Fibroblast of skin of right quadriceps (primary cell): ENCODE measurements at regions not wholly inside any gene's neighbourhood (a gene's known extent, or its start where the extent isn't known, plus 50 kb on each side); places are given as distances from the start of the nearest gene placed in this dataset.

Source experiments
- DNase-seq: peaks from one replicate; pipeline ENCODE4 v3.0.0-alpha.2; 2013

GRCh38 chr18:11310476-11311086 is 161.2 kb upstream of the PIEZO2 start:
- peak; percentile 42 for DNase-seq

DNA sequence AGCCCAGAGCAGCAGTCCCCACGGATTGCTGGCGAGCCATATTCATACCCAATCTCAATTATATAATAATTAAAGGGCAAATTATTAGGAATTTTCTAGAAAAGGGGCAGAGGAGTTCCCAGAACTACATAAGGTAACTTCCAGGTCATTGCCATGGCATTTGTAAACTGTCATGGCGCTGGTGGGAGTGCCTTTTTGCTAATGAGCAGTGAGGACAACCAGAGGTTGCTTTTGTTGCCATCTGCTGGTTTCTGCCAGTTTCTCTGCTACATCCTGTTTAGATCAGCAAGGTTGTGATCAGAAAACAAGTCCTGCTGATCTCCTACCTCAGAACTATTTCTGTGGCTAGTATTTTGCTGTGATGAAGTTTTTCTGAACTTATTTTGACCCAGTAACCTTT is 159.8 kb upstream of the PIEZO2 start:
- DNase-seq: peak; percentile 39

DNA sequence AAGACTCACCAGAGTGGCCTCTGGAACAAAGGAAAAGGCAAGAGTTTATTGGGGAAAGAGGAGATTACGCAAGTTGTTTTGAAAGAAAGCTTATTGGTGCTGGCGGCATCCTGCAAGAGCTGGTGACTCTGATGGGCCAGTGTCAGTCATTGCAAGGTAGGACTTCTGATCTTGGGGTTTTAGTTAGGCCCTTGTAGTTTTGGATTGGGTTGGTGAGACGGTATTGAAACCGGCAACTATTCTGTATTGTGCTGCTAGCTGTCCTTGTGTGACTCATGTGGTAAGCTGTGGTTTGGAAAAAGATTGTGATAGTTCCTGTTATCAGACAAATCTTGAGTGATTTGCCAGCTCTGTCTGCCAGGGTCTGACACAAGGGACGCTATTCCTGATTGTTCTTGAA is 159.1 kb upstream of the PIEZO2 start:
- DNase-seq: peak; percentile 45

DNA sequence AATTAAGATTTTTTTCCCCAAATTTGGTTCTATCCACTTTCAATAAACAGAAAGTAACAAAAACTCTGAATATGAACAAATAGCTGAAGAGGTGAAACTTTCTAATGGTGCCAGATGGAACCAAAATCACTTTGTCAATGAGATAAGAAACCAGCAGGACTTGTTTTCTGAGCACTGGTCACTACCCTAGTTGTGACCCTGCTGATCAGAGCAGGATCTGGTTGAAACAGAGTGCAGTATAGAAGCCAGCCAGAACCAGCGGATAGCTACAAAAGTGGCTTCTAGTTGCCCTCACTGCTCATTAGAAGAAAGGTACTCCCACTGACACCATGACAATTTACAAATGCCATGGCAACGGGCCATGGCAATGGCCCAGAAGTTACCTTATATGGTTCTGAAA is 158.3 kb upstream of the PIEZO2 start:
- DNase-seq: no peak

DNA sequence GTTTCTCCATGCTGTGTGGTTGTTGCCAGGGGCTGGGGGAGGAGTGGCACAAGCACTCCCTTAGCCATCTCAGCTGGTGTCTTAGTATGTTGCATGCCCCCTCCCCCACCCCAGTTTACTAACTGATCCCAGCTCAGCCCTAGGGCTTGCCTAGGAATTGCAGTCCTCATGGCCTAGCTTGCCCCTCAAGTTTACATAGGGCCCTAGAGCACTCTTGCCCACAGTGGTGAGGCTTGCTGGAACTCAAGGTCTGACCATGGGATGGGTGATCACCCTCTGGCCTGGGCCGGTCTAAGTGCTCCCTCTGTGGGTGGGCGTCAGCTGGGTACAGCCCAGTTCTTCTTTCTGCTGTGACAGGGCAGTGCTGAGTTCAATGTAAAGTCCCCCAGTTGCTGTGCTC is 156.1 kb upstream of the PIEZO2 start:
- DNase-seq: no peak

- DNase-seq: no peak
These were observed 155.6 kb upstream of the PIEZO2 start for GRCh38 chr18:11304928-11305327.

- no peak for DNase-seq
These were observed 147.6 kb upstream of the PIEZO2 start for GRCh38 chr18:11296946-11297345.

DNA sequence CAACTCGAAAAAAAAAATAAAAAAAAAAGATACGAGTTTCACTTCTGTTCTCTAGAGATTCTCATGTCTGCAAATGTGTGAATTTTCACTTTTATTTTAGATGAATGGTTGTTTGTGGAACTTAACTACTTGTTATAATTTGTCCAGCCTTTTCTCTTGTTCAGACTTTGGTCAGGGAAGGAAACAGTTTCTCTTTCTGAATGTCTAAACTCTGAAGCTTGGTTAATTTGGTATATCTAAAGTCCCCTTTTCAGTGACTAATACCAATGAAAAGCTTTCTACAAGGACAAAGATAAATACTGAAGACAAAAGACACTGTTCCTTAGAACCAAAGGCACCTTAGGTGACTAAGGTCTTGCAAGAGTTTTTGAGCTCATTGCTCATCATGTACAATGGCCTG is 144.4 kb upstream of the PIEZO2 start:
- DNase-seq: no peak

DNA sequence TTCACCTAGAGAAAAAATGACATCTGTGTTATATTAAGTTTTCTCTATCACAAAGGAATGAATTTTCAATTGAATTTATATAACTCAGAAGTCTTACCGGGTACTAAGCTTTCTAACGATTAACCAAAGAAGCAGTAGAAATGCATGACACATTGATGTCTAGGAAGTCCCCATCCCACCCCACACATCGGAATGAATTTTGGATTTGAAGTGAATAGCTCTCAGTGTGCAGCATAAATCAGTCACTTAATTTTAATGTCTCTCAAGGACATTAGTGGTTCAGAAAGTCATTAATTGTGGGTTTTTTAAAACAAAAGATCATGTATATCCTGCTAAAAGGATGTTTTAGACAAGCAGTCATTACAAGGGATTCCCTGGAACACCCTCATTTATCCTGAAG is 141.4 kb upstream of the PIEZO2 start:
- peak; percentile 76 for DNase-seq

DNA sequence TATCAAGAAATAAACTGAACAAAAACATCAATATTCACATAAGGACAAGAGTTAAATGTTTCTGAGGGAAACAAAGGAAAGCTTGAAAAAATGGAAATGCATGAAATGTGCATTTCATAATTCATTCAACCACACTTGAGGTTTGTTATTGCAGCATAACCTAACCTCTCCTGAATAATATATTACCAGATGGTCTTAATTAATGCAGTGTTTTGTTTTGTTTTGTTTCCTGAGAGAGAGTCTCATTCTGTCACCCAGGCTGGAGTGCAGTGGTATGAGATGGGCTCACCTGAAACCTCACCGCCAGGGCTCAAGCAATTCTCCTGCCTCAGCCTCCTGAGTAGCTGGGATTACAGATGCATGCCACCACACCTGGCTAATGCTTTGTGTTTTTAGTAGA is 139.9 kb upstream of the PIEZO2 start:
- peak; percentile 34 for DNase-seq

- no peak for DNase-seq
These were observed 139.0 kb upstream of the PIEZO2 start for GRCh38 chr18:11288401-11288800.

GRCh38 chr18:11286431-11286830 is 137.1 kb upstream of the PIEZO2 start:
- DNase-seq: no peak

- no peak for DNase-seq
These were observed 135.4 kb upstream of the PIEZO2 start for GRCh38 chr18:11284811-11285210.

DNA sequence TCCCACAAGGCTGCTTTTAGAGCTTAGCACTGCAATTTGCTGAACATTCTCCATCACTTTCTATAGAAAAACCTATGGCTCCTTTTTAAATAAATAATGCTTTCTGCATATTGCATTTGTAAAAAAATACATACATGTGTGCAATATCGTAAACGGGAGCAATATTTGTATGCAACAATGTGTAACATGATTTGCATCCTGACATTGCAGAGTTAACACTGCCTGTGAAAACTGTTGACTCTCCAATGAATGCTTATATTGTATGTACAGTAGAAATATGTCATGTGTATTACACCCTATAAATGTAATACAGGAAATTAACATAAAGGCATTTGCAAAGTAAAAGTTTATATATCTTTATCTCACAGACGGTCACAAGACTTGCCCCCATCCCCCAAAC is 135.0 kb upstream of the PIEZO2 start:
- DNase-seq: no peak

- no peak for DNase-seq
These were observed 134.3 kb upstream of the PIEZO2 start for GRCh38 chr18:11283479-11284161.

- DNase-seq: no peak
These were observed 130.1 kb upstream of the PIEZO2 start for GRCh38 chr18:11279461-11279860.

DNA sequence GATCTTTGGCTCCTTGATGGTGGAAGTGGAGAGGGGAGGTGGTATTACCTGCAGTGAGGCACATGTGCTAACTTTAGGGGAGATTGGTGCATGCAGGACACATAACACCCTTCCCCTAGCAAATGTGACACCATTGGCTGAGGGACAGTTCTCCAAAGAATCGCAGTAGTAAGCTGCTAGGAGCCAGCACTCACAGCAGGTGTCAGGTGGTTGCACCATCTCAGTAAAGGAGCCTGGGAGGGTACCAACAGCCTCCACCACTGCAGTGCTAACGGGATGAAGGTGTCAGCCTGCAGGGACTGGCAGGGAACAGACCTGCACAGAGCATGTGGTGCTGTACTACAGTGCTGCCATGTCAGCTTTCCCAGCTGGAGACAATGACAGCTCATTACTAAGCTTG is 127.3 kb upstream of the PIEZO2 start:
- DNase-seq: no peak

DNA sequence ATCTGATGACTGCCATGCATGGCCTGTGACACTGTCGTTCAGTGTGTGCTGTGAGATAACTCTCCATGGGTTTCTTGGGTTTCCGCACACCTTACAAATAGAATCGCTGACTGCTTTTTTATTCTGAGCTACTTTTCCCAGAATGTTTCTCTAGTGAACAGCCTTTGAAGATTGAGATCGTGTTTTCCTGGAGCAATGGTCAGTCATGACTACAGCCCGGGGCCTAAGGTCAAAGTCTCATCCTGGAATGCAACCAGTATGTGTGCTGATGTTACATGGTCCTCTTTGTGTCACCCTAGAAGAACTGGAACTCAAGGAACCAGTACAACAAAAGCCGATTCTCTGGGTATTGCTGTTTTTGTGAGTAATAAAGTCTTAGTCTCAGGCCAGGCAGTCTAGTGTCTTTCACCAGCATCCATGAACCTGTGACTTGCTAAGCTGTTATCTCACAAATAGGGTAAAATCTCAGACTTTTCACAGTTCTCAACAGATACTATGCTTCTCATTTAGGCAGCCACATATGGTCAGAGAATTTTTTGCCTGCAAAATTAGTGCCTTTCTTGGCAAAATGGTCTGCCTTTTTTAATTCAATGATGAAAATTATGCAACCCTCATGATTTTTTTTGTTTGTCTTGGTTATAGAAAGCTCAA is 124.9 kb upstream of the PIEZO2 start:
- DNase-seq: no peak

DNA sequence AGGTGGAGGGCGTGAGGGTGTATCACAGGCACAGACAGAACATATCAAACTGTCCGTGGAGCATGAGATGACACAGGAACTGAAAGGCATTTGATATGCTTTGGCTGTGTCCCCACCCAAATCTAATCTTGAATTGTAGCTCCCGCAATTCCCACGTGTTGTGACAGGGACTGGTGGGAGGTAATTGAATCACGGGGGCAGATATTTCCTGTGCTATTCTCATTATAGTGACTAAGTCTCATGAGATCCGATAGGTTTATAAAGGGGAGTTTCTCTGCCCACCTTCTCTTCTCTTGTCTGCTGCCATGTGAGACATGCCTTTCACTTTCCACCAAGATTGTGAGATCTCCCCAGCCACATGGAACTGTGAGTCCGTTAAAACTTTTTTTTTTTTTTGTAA is 123.1 kb upstream of the PIEZO2 start:
- DNase-seq: no peak

GRCh38 chr18:11271954-11272353 is 122.6 kb upstream of the PIEZO2 start:
- DNase-seq: no peak

- DNase-seq: peak; percentile 44
These were observed 119.9 kb upstream of the PIEZO2 start for GRCh38 chr18:11269257-11269656.

- DNase-seq: peak; percentile 85
These were observed 119.4 kb upstream of the PIEZO2 start for GRCh38 chr18:11268741-11269233.

DNA sequence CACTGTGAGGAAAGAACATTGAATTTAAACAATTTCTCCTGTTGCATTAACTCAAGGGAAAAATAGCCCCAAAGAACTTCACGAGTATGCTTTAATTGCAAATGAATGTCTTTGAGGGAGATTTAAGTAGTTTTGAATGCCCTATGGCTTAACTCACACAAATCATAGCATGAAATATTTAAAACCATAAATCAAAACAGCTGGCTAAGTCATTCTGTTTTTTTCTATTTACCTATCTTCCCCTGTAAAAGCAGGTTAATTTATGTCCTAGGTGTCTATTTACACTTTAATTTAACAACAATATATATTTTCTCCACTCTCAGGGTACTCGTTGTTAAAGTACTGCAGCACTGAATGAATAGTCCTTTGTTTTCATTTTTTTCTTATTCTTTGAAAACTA is 118.8 kb upstream of the PIEZO2 start:
- peak; percentile 31 for DNase-seq

DNA sequence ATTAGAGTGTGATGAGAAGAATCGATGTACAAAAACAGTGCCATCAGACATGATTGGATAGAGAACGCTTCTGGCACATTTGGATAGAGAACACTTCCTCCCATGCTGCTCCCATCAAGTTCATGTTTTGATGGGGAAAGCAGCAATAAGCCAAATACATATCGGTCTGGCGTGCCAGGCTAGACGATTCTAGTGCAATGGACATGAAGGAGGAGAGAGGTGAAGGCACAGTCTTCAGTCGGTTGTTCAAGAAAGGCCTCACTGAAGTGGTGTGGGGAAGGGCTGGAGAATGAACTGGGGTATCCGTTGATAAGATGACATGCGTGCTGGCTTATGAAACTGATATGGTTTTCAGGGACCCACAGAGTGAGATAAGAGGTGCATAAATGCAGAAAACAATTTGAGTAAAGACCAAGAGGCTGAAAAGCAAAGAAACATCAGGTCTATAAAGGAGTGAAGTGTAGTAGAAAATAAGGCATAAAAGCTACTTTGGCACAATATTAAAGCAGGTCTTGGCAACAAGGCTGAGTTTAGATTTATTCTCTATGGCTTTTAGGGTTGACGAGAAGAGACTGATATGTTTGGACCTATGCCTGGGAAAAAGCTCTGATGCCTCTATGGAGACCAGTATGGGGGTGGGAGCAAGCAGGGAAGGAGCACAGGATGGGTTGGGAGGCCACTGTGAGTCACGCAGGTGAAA is 117.6 kb upstream of the PIEZO2 start:
- DNase-seq: no peak
